Keratinocyte (primary cell): ENCODE measurements at regions not wholly inside any gene's neighbourhood (a gene's known extent, or its start where the extent isn't known, plus 50 kb on each side); places are given as distances from the start of the nearest gene placed in this dataset.
"Not testable (repeated sequence)": the region's sequence is repeated elsewhere in the genome, so short reads cannot be mapped to it uniquely, and the experiment has no call there.

Experiments
- DNase-seq: peaks from one replicate; pipeline ENCODE4 v3.0.0-alpha.2; 2011; ENCODE audit warnings: low read depth, missing footprints, low spot score
- FAIRE-seq: peaks from 2 replicates; lab custom pipeline; 2011; peaks lifted over from hg19 to GRCh38; lab: Jason Lieb, UNC
- H2AFZ ChIP-seq: 2 replicates; pipeline ENCODE4 v1.6.0; 2012; ENCODE audit warnings: low read length, control low read depth, inconsistent platforms; ENCODE audit not compliant: control insufficient read depth
- H3K27ac ChIP-seq: 2 replicates; pipeline ENCODE4 v1.5.1; 2011; ENCODE audit warnings: low read length; ENCODE audit not compliant: control insufficient read depth, insufficient read depth
- H3K27me3 ChIP-seq: 3 replicates; pipeline ENCODE4 v1.6.0; 2011; ENCODE audit warnings: low read length; ENCODE audit not compliant: control insufficient read depth, insufficient read depth; ENCODE audit errors: extremely low read depth
- H3K36me3 ChIP-seq, 2 experiments: 2 replicates in 1 of 2; 3 replicates in 1 of 2; pipeline ENCODE4 v1.5.1; 2011; ENCODE audit warnings: low read length in 2 of 2, mild to moderate bottlenecking in 1 of 2; ENCODE audit not compliant: control insufficient read depth in 2 of 2, insufficient read depth in 2 of 2; ENCODE audit errors: extremely low read depth in 1 of 2
- H3K4me1 ChIP-seq: 3 replicates; pipeline ENCODE4 v1.5.1; 2011; ENCODE audit warnings: low read length; ENCODE audit not compliant: control insufficient read depth, insufficient read depth; ENCODE audit errors: extremely low read depth
- H3K4me2 ChIP-seq: 3 replicates; pipeline ENCODE4 v1.6.0; 2011; ENCODE audit warnings: low read depth, low read length; ENCODE audit not compliant: control insufficient read depth, insufficient read depth; ENCODE audit errors: extremely low read depth
- H3K4me3 ChIP-seq, 3 experiments: fragments of 200-600 bp in 1 of 3; sonication (generic) in 1 of 3; 2 replicates in 2 of 3; 3 replicates in 1 of 3; pipeline ENCODE4 v1.5.1; 2011 to 2016; ENCODE audit warnings: low read length in 3 of 3, mild to moderate bottlenecking in 3 of 3, control low read depth in 2 of 3, inconsistent platforms in 1 of 3, low read depth in 1 of 3, mixed read lengths in 1 of 3, mixed run types in 1 of 3, moderate library complexity in 1 of 3; ENCODE audit not compliant: control insufficient read depth in 2 of 3, insufficient read depth in 2 of 3; ENCODE audit errors: extremely low read depth in 1 of 3
- H3K79me2 ChIP-seq: 2 replicates; pipeline ENCODE4 v1.6.0; 2012; ENCODE audit warnings: low read length; ENCODE audit not compliant: control insufficient read depth, insufficient read depth
- H3K9ac ChIP-seq: 3 replicates; pipeline ENCODE4 v1.6.0; 2011; ENCODE audit warnings: low read length; ENCODE audit not compliant: control insufficient read depth, insufficient read depth; ENCODE audit errors: extremely low read depth
- H3K9me1 ChIP-seq: 3 replicates; pipeline ENCODE4 v1.6.0; 2011; ENCODE audit warnings: low read length; ENCODE audit not compliant: control insufficient read depth, insufficient read depth; ENCODE audit errors: extremely low read depth
- H3K9me3 ChIP-seq: 2 replicates; pipeline ENCODE4 v1.5.1; 2012; ENCODE audit warnings: low read depth, low read length; ENCODE audit not compliant: control insufficient read depth
- H4K20me1 ChIP-seq: 3 replicates; pipeline ENCODE4 v1.6.0; 2011; ENCODE audit warnings: low read length; ENCODE audit not compliant: control insufficient read depth, insufficient read depth; ENCODE audit errors: extremely low read depth
- EZH2 ChIP-seq: IDR thresholded peaks from one replicate; pipeline ENCODE4 v1.6.1; 2012; ENCODE audit warnings: inconsistent platforms, mild to moderate bottlenecking, low read length, moderate library complexity
- dilution Hi-C: fragments of 300-500 bp; cut with MboI; formaldehyde crosslinking; loops from one replicate; pipeline ENCODE4 v1.7.0; 2020; ENCODE audit warnings: low sequenced_read_pairs; ENCODE audit not compliant: extremely low pct_ligation_motif_present
- TF ChIP-seq, protein P1 (sequence below), 3 experiments: IDR thresholded peaks in 1 of 3; conservative IDR thresholded peaks in 1 of 3; optimal IDR thresholded peaks in 1 of 3; 2 replicates in 2 of 3; 3 replicates in 1 of 3; pipeline versions ENCODE3 to v1.5.1; 2011; ENCODE audit warnings: low read length in 3 of 3, mild to moderate bottlenecking in 3 of 3, moderate library complexity in 2 of 3, control low read depth in 1 of 3, inconsistent platforms in 1 of 3; ENCODE audit not compliant: insufficient read depth in 2 of 3; ENCODE audit errors: extremely low read depth in 1 of 3

DNA sequence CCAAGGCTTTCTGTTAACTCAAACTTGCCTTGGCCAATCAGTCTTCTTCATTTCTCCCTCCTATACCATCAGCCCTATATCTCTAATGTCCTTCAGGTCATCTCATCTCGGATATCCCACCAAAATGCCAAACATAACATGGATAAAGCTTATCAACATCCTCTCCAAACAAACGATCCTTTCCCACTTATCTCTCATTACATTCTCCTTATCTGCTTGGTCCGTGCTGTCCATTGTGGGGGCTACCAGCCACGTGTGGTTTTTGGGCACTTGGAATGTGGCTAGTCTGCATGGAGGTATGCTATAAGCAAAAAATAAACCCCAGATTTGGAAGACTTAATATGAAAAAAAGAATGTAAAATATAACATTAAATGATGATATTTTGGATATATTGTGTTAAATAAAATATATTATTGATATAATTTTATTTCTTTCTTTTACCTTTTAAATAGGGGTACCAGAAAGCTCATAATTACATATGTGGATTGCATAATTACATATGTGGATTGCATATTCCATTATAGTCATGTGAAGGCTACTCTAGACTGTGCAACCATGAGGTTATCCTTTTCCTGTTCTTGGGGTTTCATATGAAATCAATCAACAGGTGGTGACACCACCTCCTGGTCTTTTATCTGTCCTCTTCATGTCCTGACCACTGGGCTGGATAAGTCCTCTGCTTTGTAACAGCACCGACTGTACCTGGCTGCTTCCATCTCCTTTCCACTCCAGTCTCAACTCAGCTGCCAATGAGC lies 123.0 kb downstream of the CD83 start:
- DNase-seq = no peak
- dilution Hi-C loops = no loop called here

DNA sequence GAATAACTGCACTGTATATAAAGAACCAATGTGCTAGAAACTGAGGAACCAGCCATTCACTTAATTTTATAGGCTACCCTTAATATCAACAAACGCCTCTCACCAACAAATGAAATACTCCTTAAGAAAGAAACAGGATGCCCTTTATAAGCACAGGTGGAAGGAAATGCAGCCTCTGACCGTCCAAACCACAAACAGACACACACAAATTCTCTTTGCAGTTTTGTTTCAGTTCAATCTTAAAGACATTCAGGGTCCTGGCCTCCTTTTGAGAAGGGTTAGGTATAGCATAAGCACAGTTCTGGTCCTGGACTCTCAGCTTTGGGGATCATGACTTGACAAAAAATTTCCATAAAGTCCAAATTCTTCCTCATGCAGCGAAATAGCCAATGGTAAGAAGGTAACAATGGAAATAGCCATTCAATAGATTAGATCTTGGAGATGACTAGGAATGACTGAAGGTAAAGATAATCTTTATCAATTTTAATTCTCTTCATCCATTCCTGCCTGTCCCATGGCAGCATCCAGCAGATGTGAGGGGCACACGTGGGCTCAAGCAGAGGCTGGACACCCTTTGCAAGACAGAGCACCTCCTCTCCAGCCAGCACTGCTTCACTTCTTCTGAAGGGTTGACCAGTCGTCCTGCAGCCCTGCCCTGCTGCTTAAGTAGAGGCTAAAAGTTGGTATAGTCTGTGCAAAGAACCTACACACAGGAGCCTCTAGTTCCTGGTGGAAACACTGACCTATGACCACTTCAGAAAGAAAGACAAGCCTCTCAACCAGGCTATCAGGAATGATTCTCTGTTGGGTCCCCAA lies 123.9 kb downstream of the CD83 start:
- H3K4me2 ChIP-seq = no peak overlapping the region
- H3K27me3 ChIP-seq = no peaks in the 10 kb centered on the region
- no peaks in the 10 kb centered on the region for H3K9me3 ChIP-seq
- H3K4me3 ChIP-seq = no peak overlapping the region
- H3K4me1 ChIP-seq = no peaks in the 10 kb centered on the region
- no peak for DNase-seq
- no peaks in the 10 kb centered on the region for H4K20me1 ChIP-seq
- no peak for TF ChIP-seq EZH2
- TF ChIP-seq, protein P1, sequence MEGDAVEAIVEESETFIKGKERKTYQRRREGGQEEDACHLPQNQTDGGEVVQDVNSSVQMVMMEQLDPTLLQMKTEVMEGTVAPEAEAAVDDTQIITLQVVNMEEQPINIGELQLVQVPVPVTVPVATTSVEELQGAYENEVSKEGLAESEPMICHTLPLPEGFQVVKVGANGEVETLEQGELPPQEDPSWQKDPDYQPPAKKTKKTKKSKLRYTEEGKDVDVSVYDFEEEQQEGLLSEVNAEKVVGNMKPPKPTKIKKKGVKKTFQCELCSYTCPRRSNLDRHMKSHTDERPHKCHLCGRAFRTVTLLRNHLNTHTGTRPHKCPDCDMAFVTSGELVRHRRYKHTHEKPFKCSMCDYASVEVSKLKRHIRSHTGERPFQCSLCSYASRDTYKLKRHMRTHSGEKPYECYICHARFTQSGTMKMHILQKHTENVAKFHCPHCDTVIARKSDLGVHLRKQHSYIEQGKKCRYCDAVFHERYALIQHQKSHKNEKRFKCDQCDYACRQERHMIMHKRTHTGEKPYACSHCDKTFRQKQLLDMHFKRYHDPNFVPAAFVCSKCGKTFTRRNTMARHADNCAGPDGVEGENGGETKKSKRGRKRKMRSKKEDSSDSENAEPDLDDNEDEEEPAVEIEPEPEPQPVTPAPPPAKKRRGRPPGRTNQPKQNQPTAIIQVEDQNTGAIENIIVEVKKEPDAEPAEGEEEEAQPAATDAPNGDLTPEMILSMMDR (optimal IDR thresholded peaks at IDR 0.05 in 1 of 3, IDR thresholded peaks at IDR 0.05 in 1 of 3, conservative IDR thresholded peaks at IDR 0.05 in 1 of 3; ENCODE audit: extremely low read depth in 1 of 3, insufficient read depth in 2 of 3, low read length in 3 of 3) = no peak
- no peak overlapping the region for H3K9ac ChIP-seq
- H2AFZ ChIP-seq = no peak overlapping the region
- H3K36me3 ChIP-seq = no peaks in the 10 kb centered on the region
- H3K27ac ChIP-seq = no peak overlapping the region
- dilution Hi-C loops = no loop called here
- no peak for FAIRE-seq
- no peaks in the 10 kb centered on the region for H3K9me1 ChIP-seq
- no peaks in the 10 kb centered on the region for H3K79me2 ChIP-seq

More for the DNA sequence above, 123.0 kb downstream of the CD83 start:
- no peak overlapping the region for H3K27ac ChIP-seq
- no peaks in the 10 kb centered on the region for H3K27me3 ChIP-seq
- no peak overlapping the region for H3K4me3 ChIP-seq
- no peak for FAIRE-seq
- H3K79me2 ChIP-seq = no peaks in the 10 kb centered on the region
- H3K4me1 ChIP-seq = no peaks in the 10 kb centered on the region
- H2AFZ ChIP-seq = no peak overlapping the region
- no peak overlapping the region for H3K4me2 ChIP-seq
- no peak for TF ChIP-seq EZH2
- TF ChIP-seq, protein P1 (optimal IDR thresholded peaks at IDR 0.05 in 1 of 3, IDR thresholded peaks at IDR 0.05 in 1 of 3, conservative IDR thresholded peaks at IDR 0.05 in 1 of 3; ENCODE audit: extremely low read depth in 1 of 3, insufficient read depth in 2 of 3, low read length in 3 of 3) = no peak
- no peaks in the 10 kb centered on the region for H3K9me1 ChIP-seq
- no peaks in the 10 kb centered on the region for H3K9me3 ChIP-seq
- H3K9ac ChIP-seq = no peak overlapping the region
- no peaks in the 10 kb centered on the region for H4K20me1 ChIP-seq
- H3K36me3 ChIP-seq = no peaks in the 10 kb centered on the region

DNA sequence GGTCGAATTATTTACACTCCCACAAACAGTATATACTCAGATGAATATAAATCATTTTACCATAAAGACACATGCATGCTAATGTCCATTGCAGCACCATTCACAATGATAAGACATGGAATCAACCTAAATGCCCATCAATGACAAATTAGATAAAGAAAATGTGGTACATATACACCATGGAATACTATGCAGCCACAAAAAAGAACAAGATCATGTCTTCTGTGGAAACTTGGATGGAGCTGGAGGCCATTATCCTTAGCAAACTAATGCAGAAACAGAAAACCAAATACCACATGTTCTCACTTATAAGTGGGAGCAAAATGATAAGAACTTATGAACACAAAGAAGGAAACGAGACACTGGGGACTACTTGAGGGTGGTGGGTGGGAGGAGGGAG lies 125.3 kb downstream of the CD83 start:
- H3K79me2 ChIP-seq, dilution Hi-C loops, H3K9ac ChIP-seq, DNase-seq, H3K4me3 ChIP-seq, H3K27me3 ChIP-seq, H3K9me3 ChIP-seq, H3K4me2 ChIP-seq, FAIRE-seq, H3K9me1 ChIP-seq, H3K27ac ChIP-seq, H3K4me1 ChIP-seq, H2AFZ ChIP-seq, H4K20me1 ChIP-seq, H3K36me3 ChIP-seq: not testable (repeated sequence)
